ENCODE measurements at regions not wholly inside any gene's neighbourhood (a gene's known extent, or its start where the extent isn't known, plus 50 kb on each side); places are given as distances from the start of the nearest gene placed in this dataset.
"Not testable (repeated sequence)": the region's sequence is repeated elsewhere in the genome, so short reads cannot be mapped to it uniquely, and the experiment has no call there.

DNA sequence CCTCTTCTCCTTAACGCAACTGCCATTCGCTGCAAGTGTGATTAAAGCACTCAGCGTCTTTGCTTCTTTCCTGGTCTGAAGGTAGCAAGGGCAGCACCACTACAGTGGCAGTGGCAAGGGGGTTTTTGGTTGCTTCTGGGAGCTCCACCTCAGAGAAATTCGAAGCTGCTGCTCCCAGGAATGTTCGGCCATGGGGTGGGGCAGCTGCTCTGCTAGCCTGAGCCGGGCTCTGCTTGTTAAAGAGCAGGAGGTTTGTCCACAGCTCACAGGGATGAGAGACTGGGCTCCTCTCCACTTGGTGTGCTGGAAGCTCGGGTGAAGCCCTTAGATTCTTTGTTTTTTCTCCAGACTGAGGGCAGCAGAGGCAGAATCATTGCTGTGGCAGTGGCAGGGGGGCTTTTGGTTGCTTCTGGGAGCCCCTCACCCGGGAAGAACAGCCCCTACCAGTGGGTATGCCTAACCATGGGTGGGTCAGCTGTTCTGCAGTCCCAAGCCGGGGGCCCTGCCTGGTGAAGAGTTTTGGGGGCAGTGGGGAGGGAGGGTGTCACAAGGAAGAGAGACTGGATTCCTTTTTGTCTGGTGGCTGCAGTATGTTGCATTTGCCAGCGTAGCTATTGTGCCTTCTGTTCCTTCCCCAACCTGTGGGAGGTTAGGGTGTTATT lies 340.2 kb downstream of the AEBP2 start:
- DNase-seq: no peak

DNA sequence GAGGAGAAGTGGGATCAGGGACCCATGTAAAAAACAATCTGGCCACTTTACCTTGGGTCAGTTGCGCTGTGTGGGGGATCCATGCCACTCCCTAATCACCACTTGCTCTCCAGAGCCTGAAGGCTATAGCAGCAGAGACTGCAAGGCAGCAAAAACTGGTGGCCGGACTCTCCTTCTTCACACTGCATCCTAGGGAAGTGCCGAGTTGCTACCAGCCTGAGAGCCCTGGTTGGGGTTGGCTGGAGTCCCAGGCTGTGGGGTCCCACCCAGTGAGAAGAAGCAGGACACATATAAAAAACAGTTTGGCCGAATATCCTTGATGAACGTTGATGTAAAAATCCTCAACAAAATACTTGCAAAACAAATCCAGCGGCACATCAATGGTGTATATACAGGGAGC lies 341.2 kb downstream of the AEBP2 start:
- DNase-seq: no peak

DNA sequence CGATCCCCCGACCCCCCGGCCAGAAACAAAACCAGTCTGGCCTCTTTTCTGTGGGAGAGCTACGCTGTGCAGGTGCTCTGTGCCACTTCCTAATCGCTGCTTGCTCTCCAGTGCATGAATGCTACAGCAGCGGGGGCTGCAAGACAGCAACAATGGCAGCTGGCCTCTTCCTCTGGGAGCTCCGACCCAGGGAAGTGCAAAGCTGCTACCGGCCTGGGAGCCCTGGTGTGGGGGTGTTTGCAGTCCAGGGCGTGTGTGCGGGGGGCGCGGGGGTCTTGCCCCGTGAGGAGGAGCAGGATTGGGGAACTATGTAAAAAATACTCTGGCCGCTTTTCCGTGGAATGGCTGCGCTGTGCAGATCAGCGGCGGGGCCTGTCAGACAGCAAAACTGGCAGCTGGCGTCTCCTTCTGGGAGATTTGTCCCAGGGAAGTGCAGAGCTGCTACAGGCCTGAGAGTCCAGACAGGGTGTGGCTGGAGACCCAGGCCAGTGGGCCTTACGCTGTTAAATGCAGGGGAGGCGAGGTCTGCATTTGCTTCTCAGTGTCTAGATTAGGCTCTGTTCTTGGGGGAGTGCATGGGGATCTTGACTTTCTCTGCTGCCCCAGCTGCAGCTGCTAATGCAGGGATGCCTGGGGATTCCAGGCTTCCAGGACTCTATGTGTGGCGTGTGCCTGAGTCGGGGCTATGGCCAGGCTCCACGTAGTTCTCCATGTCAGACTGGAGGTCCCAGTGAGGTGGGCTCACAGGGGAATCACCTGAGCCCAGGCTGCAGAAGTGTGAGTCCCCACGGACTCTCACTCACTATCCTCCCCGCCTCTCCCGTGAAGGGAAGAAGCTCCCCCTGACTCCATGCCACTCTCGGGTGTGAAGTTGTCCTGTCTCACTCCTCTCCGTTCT lies 344.5 kb downstream of the AEBP2 start:
- DNase-seq: no peak

DNA sequence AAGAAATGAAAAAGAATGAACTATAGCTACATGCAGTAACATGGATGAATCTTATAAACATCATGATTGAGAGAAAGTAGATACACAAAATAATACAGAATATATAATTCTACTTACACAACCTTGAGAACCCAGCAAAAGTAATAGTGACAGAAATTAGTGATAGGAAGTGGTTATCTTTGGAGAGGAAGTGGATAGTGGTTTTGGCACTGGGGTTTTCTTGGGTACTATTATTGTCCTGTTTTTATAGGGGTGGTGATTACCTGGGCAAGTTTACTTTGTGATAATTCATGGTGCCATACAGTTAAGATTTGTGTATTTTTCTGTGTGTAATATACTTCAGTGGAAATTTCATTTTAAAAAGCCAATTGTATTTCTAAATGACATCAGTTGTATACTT lies 352.7 kb downstream of the AEBP2 start:
- DNase-seq: no peak

DNA sequence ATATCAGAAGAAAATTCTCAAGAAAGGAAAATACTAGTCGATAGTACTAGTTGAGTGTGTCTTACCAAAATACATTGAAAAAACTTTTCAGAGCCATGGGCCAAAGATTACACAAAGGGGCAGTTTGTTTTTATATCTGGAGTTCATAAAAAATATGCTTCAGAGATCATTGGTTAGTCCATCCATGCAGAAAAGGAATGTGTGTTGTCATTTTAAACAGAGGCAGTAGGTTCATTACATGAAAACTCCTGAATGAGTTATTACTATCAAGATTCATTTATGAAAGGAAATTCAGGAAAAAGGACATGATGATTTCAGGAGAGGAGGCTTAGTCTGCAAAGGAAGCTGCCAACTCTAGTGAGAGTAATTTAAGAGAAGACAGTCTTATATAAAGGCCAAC lies 354.8 kb downstream of the AEBP2 start:
- DNase-seq: no peak

DNA sequence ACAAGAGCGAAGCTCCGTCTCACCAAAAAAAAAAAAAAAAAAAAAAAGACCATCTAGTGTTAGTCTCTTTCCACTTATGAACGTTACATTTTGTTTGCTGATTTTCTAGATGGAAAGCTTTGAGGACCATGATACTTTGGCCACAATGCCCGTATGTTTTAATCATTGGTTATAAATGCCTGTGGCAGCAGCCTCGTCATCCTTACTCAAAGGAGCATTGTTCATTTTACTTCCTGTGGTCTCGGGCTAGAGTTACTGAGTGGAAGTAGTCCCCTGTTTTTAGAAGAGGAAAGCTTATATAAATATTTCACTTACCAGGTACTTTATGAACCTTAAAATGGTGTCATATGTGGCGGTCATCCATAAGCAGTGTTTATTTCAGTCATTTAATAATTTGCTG lies 359.9 kb downstream of the AEBP2 start:
- DNase-seq: no peak

DNA sequence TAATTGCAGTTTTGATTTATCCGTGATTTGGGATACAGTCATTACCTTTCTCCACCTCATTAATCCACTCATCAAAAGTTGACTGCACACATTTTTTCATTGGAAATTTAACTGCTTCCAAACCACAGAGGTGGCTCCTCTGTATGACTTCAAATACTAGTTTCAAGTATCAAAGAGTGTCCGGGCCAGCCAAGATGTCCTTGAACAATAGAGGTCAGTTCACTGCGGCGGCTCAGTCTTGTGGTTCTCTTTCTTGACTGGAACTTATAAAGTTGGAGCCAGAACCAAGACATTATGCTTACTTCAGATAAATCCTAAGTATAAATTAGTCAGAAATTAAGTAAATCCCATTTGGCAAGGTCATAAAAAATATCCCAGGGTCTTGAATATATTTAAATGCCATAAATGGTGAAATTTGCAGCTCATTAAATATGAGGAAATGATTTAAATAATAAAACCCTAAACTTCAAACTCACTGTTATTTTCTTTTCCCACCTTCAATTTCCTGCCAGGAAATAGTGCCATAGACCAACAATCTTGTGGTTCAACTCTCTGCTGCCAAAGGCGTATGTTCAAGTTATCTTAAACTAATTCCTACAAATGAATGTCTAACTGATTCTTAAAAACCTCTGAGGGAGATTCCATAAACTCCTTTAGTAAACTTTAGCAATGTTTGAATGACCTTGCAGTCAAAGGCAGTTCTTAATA lies 360.8 kb downstream of the AEBP2 start:
- DNase-seq: no peak

DNA sequence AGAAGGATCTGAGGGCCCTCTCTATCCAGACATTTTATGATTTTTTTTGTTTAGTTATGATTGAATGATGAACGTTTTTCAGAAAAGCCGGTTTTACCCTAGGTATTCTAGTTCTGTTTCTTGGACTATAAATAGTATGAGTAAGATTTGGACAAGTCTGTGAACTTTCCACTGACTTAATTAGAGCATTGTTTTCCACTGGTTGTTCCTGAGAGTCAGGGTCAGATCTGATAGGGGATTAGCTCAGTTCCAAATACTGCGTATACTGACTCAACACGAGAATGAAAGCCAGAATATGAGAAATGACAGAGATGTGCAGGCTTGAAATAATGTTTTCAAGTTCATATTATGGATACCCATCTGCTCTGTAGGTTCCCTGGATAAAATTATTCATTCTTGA lies 361.6 kb downstream of the AEBP2 start:
- no peak for DNase-seq

DNA sequence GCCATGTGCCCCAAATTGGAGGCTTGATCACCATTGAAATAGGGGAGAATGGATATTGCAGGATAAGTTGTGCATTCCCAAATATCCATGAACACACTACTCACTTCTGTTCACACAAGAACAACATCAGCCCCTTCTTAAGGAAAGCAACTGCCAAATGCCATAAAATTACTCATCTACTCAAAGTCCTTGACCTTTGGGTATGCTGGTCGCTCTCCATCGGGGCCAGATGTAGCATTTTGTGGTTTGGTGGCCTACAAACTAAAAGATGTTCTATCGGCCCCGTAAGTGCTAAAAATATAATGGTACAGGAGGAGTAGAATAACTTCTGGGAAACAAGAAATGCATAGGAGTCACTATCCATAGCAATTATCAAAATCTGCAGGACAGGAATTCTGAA lies 362.6 kb downstream of the AEBP2 start:
- DNase-seq: no peak

DNA sequence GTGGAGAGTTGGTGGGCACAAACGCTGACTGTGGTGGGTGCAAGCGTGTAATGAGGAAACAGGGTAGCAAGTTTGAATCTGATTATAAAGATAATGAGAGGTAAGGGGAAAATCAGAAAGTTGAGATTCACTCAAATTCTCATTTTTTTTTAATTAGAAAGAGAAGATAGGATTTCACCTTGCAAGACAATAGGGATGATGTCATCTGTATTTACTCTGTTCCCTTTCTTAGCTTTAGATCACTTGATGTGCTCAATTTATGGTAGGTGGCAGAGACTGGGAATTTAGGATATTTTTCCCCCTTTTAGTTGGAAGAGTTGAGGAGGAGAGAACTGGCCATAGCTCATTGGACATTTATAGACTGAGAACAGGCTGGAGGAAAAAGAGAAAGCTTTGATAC lies 363.6 kb downstream of the AEBP2 start:
- no peak for DNase-seq

DNA sequence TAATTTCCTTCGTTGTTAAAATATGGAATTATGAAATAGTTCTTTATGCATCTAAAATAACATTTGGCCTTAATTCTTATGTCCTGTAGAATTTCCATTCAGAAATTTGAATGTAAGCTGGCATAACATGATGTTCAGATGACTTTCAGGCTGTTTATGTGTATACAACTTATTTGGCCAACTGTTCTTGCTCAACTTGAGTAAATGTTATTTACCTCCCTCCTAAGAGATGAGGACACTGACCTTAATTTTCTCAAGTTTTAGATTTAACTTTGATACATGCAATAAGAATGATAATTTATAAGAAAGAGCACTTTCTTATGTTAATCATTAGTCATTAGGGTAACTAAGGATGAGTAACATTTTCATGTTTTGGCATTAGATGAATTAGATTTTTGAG lies 365.4 kb downstream of the AEBP2 start:
- no peak for DNase-seq

DNA sequence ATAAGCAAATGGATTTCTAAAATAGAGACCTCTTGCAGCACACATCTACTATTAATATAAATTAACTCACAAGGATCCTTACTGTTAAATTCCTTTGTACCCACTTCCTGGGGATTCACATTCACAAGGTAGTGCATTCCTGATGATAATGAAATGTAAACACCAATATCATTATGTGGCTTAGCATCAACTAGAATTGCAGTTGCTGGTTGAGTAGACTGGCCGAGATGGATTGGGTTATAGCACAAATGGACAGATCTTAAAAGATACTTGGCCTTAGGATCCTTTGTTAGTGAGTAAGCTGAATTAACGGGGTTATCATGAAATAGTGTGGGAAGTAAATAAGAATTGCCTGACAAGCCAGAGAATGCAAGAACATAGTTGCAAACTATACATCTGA lies 369.1 kb downstream of the AEBP2 start:
- no peak for DNase-seq

DNA sequence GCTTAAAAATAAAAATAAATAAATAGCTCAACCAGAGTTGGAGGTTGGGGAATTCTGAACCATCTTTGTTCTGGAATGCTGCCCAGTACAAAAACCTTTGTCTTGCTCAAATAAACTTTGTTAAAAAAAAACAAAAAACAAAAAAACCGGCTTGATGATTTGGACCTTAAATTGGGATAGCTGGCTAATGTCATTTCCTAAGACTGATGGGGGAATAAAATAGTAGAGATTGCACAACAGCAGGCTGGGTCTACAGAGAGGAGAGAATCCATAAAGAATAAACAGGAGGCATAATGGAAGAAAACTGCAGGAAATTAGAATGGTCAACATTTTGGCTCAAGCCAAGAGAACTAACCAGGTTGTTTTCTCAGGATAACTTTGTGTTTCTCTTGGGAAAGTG lies 370.9 kb downstream of the AEBP2 start:
- DNase-seq: no peak

DNA sequence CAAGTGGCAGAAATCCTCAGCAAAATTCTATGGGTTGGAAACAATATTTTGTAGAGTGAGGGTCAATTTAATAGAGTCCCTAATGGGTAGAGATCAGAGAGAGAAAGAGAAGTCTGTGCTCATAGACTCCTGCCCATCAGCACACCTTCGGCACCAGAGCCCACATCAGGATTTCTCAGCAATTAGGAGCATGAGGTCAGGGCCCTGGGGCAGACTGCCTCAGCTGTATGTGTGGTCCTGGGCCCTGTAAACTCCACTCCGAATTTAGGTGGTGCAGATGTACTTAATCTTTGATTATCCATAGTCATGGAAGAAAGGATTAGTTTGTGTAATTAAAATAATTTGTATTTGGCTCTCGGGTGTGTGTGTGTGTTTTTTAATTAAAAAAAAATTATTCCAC lies 372.6 kb downstream of the AEBP2 start:
- DNase-seq: no peak

DNA sequence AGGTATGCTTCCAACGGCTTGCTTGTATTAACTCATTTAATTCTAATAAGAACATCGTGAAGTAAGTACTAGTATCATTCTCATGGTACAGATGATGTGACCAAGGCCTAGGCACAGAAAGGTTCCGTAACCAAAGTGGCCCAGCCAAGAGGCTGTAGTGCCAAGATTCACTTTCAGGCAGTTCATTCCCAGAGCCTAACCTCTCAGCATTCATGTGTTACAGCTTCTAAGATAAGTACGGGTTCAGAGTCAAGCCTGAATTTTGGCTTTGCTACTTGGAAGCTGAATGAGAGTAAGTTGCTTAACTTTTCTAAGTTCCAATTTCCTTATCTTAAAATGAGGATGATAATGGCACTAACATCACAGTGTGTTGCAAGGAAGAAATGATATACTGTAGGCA lies 379.9 kb downstream of the AEBP2 start:
- DNase-seq: no peak

DNA sequence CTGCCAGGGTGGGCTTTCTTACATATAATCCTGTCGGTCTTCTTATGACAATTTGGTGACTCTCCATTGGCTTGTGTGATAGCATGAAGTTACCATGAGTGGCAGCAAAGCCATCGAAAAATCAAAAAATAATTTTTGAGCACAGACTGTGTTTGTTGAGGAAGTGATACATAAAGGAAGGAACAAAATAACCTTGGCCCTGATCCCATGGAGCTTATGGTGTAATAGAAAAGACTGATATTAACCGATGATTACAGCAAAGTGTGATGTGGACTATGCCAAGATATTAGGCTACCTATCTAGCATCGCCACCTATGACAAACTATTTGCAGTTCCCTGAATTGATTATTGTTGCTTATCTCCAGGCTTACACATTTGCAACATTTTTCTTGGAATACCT lies 383.2 kb downstream of the AEBP2 start:
- no peak for DNase-seq

DNA sequence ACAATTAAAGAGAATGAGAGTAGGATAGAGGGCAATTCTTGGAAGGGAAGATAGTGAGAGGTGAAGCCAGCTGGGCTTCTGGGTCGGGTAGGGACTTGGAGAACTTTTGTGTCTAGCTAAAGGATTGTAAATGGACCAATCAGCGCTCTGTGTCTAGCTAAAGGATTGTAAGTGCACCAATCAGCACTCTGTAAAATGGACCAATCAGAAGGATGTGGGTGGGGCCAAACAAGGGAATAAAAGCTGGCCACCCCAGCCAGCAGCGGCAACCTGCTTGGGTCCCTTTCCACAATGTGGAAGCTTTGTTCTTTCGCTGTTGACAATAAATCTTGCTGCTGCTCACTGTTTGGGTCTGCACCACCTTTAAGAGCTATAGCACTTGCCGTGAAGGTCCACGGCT lies 384.0 kb downstream of the AEBP2 start:
- not testable (repeated sequence) for DNase-seq

DNA sequence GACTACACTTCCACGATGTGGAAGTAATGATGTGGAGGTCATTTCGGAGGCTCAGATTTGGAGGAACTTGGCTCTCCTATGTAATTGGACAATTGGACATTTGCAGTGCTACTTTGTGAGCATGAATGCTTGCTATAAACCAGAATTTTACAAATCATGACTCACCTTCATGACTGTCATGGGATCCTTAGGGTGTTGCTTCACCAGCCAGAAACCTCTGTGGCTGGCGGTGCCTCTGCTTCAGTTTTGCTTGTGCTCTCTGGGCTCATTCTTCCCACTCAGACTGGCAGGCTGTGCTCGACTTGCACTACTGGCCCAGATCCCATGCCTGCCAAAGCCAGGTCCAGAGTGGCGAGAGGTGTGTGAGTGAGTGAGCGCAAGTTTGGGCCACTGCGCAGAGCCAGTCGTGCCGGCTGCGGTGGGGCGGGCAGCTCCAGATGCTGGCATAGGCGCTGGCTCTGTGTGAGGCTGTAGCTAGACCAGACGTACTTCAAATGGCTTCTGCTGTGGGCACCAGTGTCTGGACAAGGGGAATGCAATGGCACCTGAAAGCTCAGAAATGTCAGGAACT lies 387.8 kb downstream of the AEBP2 start:
- DNase-seq: no peak

DNA sequence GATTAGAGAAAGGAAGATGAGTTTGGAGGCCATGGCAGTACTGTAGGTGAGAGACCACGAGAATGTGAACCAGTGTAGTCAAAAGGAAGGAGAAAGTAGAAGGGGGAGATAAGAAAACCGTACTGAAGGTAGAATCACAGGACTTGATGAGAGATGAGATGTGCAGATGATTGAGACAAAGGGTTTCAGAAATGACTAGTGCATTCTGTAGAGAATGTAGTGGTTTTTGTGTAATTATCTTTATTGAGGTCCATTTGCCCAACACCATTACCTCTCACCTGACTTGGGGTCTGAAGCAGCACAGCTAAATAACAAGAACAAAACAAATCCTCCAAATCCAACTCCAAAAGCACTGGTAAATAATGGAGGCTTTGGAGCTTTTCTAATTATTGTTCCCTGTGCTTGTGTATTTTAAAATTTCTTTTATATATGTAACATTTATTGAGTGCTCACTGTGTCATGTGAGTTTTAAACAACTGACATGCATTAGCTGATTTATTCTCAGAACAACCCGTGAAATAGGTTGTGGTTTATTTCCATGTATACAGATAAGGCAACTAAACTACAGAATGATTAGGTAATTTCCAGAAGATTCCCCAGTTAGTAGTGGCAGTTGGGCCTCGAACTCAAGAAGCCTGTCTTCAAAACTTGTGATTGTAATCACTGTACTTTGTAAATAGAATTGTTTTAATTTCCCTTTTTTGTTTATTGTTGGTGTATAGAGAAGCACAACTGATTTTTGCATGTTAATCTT lies 390.0 kb downstream of the AEBP2 start:
- DNase-seq: no peak

DNA sequence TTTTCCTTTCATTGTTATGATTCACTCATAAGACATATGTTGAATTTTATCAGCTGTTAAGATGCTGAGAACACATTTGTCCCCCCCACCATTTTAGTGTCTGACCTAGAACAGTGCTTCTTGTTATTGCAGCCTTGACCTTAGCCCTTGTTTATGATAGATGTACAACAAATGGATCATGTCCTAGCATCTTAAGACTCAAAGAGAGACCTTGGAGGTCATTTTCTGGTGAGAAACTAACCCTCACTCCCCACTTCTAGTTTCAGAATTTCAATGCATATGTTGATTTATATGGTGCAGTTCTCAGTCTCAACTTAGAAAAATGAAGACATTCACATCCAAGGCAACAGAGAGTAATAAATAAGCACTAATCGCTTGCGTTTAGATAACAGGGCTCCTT lies 391.2 kb downstream of the AEBP2 start:
- no peak for DNase-seq

DNA sequence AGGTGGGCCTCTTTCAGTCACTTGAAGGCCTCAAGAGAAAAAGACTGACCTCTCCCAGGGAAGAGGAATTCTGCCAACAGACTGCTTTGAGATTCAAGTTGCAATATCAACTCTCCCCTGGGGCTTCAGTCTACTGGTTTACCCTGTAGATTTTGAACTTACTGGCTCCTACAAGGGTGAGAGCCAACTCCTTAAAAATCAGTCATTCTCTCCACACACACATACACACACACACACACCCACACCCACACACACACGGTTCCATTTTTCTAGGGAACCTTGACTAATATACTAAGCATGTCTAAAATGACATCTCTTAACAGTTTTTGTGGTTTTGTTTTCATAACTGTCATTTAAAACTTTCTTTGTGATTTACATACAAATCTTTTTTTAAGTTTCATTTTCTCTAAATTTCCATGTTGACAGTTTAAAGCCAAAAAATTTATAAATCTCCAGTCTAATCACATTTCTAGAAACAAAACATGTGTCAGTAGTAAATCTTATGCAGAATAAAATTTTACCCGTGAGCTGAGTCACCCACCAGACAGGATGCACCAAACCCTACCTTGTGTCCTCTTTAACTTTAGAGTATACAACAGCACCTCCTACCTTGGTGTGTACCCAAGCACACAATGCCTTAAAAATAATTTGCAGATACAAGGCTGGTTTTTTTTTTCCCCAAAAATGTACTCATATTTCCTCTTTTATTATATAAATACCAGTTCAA lies 394.6 kb downstream of the AEBP2 start:
- DNase-seq: no peak

DNA sequence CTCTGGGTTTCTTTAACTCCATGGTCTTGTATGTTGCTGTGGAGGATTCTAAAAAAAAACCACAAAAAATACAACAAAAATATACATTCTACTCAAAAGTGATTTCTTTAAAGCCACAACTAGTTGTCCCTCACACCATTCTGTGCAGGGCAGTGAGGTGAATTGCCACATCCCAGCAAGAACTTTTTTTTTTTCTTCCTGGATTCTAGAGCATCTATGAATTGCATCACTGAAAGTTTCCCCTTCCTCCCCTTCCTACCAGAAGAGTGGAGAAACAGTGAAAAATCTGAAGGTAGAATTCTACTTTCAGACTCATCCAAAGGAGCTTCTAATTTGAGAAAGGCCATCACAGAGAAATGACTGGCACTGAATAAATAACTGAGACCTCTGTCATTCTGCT lies 395.3 kb downstream of the AEBP2 start:
- no peak for DNase-seq

Measured in NCI-H187 treated with DMSO at 0.1 percent for 48 hours (cell line).